GM13976 (cell line): ENCODE measurements at regions not wholly inside any gene's neighbourhood (a gene's known extent, or its start where the extent isn't known, plus 50 kb on each side); places are given as distances from the start of the nearest gene placed in this dataset.
"Not testable (repeated sequence)": the region's sequence is repeated elsewhere in the genome, so short reads cannot be mapped to it uniquely, and the experiment has no call there.

Source experiments
- DNase-seq: peaks from one replicate; pipeline ENCODE4 v3.0.0; 2012; ENCODE audit warnings: low spot score
- in situ Hi-C: fragments of 300-500 bp; cut with MboI; formaldehyde crosslinking; loops from one replicate; pipeline ENCODE4 v1.12.0; 2022; ENCODE audit warnings: low sequenced_read_pairs, mixed read lengths, inconsistent platforms; ENCODE audit not compliant: unreplicated experiment
- TF ChIP-seq, protein P1 (sequence below): IDR thresholded peaks from 2 replicates; pipeline ENCODE4 v1.5.1; 2012; ENCODE audit warnings: borderline replicate concordance, mild to moderate bottlenecking; ENCODE audit not compliant: insufficient read depth; ENCODE audit errors: extremely low read depth, missing control alignments, control extremely low read depth

DNA sequence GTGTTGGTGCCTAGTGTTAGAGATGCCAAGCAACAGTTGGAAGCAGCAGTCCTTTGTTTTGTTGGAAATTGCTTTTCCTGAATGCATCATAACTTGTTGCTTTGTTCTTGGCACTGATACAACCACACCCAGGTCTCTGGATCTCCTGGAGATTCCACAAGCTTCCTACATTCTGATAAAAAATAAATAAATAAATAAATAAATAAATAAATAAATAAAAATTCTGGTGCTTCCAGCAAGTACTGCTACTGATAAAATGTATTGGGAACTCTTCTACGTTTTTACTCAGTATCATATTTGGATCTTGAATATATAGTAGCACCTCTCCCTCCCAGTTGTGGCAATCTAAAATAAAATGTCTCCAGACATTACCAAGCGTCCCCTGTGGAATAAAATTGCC lies 62.7 kb upstream of the GRID2 start:
- in situ Hi-C loops: no loop called here
- no peak for DNase-seq
- TF ChIP-seq, protein P1, sequence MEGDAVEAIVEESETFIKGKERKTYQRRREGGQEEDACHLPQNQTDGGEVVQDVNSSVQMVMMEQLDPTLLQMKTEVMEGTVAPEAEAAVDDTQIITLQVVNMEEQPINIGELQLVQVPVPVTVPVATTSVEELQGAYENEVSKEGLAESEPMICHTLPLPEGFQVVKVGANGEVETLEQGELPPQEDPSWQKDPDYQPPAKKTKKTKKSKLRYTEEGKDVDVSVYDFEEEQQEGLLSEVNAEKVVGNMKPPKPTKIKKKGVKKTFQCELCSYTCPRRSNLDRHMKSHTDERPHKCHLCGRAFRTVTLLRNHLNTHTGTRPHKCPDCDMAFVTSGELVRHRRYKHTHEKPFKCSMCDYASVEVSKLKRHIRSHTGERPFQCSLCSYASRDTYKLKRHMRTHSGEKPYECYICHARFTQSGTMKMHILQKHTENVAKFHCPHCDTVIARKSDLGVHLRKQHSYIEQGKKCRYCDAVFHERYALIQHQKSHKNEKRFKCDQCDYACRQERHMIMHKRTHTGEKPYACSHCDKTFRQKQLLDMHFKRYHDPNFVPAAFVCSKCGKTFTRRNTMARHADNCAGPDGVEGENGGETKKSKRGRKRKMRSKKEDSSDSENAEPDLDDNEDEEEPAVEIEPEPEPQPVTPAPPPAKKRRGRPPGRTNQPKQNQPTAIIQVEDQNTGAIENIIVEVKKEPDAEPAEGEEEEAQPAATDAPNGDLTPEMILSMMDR: no peak

DNA sequence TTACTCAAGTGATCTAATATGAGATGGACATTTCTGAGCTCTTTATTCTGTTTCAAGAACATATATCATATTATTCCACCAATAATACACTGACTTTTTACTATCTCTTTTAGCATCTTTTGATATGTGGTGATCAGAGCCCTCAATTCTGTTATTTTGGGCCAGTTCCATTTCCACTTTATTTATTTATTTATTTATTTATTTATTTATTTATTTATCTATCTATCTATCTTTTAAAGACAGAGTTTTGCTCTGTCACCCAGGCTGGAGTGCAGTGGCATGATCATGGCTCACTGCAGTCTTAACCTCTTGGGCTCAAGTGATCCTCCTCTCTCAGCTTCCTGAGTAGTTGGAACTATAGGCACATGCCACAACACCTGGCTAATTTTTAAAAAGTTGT lies 57.4 kb upstream of the GRID2 start:
- DNase-seq: no peak
- in situ Hi-C loops: no loop called here
- TF ChIP-seq, protein P1: no peak

DNA sequence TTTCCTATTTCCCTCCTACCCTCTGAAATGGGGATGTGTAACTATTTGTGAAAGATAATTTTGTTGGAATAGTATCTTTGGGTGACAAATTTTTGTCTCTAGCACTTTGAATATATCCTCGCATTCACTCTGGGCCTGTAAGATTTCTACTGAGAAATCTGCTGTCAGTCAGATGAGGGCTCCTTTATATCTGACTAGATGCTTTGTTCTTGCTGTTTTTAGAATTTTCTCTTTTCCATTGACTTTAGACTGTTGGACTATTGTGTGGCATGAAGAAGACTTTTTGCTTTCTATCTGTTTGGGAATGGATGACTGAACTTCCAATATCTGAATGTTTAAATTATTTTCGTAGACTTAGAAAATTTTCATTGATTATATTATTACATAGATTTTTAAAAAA lies 54.2 kb upstream of the GRID2 start:
- no peak for DNase-seq
- in situ Hi-C loops: no loop called here
- TF ChIP-seq, protein P1: no peak

DNA sequence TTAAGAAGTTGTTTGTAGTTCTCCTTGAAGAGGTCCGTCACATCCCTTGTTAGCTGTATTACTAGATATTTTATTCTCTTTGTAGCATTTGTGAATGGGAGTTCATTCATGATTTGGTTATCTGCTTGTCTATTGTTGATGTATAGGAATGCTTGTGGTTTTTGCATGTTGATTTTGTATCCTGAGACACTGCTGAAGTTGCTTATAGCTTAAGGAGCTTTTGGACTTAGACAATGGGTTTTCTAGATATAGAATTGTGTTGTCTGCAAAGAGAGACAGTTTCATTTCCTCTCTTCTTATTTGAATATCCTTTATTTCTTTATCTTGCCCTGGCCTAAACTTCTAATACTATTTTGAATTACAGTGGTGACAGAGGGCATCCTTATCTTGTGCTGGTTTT lies 52.1 kb upstream of the GRID2 start:
- in situ Hi-C loops: no loop called here
- DNase-seq: no peak
- TF ChIP-seq, protein P1: no peak

DNA sequence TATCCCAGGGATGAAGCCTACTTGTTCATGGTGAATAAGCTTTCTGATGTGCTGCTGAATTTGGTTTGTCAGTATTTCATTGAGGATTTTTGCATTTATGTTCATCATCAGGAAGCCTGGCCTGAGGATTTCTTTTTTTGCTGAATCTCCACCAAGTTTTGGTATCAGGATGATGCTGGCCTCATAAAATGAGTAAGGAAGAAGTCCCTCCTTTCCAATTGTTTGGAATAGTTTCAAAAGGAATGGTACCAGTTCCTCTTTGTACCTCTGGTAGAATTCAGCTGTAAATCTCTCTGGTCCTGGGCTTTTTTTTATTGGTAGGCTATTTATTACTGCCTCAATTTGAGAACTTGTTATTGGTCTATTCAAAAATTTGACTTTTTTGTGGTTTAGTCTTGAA lies 51.4 kb upstream of the GRID2 start:
- DNase-seq, in situ Hi-C loops: not testable (repeated sequence)

DNA sequence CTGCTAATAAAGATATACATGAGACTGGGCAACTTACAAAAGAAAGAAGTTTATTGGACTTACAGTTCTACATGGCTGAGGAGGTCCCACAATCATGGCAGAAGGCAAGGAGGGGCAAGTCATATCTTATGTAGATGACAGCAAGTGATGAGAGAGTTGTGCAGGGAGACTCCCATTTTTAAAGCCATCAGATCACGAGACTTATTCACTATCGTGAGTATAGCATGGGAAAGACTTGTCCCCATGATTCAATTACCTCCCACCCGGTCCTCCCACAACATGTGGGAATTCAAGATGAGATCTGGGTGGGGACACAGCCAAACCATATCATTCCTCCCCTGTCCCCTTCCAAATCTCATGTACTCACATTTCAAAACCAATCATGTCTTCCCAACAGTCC lies 50.9 kb upstream of the GRID2 start:
- in situ Hi-C loops: no loop called here
- TF ChIP-seq, protein P1: no peak
- DNase-seq: no peak

DNA sequence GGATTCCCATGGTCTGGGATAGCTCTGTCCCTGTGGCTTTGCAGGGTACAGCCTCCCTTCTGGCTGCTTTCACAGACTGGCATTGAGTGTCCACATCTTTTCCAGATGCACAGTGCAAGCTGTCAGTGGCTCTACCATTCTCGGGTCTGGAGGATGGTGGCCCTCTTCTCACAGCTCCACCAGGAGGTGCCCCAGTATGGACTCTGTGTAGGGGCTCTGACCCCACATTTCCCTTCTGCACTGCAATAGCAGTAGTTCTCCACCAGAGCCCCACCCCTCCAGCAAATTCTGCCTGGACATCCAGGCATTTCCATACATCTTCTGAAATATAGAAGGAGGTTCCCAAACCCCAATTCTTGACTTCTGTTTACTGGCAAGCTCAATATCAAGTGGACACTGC lies 50.2 kb upstream of the GRID2 start:
- TF ChIP-seq, protein P1: no peak
- in situ Hi-C loops: no loop called here
- DNase-seq: no peak
